GM23338 (cell line): ENCODE measurements at regions not wholly inside any gene's neighbourhood (a gene's known extent, or its start where the extent isn't known, plus 50 kb on each side); places are given as distances from the start of the nearest gene placed in this dataset.

Experiments used
- CREB1 ChIP-seq: fragments of 250-450 bp; sonication (Bioruptor Pico); IDR thresholded peaks from 2 replicates; pipeline ENCODE4 v1.5.0; 2020; ENCODE audit warnings: low read depth, mild to moderate bottlenecking, moderate library complexity
- CTCF ChIP-seq, 2 experiments: fragments of 200-600 bp in 1 of 2; sonication (generic) in 1 of 2; conservative IDR thresholded peaks; 2 replicates each; pipeline versions ENCODE4 v1.5.1 to v1.6.1; 2016 to 2017; ENCODE audit warnings: antibody characterized with exemption in 2 of 2, low read depth in 2 of 2, mild to moderate bottlenecking in 2 of 2, moderate library complexity in 1 of 2
- ETS1 ChIP-seq: IDR thresholded peaks from 2 replicates; pipeline ENCODE4 v1.6.1; 2016; ENCODE audit warnings: antibody characterized with exemption
- EZH2 ChIP-seq: fragments of 200-600 bp; sonication (generic); IDR thresholded peaks from one replicate; pipeline ENCODE4 v1.8.0; 2017; ENCODE audit warnings: antibody characterized with exemption, mild to moderate bottlenecking, low read depth; ENCODE audit not compliant: unreplicated experiment
- EZH2phosphoT487 ChIP-seq: fragments of 200-600 bp; sonication (generic); IDR thresholded peaks from one replicate; pipeline ENCODE4 v1.8.1; 2018; ENCODE audit warnings: antibody characterized with exemption; ENCODE audit not compliant: unreplicated experiment
- JUNB ChIP-seq: IDR thresholded peaks from one replicate; pipeline ENCODE4 v1.6.1; 2016; ENCODE audit warnings: antibody characterized with exemption; ENCODE audit not compliant: unreplicated experiment
- NANOG ChIP-seq: IDR thresholded peaks from 2 replicates; pipeline ENCODE4 v1.6.1; 2016; ENCODE audit warnings: antibody characterized with exemption, borderline replicate concordance
- POLR2AphosphoS5 ChIP-seq: IDR thresholded peaks from 2 replicates; pipeline ENCODE4 v1.6.1; 2016; ENCODE audit warnings: antibody characterized with exemption, low read depth
- REST ChIP-seq: IDR thresholded peaks from one replicate; pipeline ENCODE4 v1.6.1; 2018; ENCODE audit warnings: antibody characterized with exemption; ENCODE audit not compliant: unreplicated experiment
- STAT1 ChIP-seq: IDR thresholded peaks from one replicate; pipeline ENCODE4 v1.6.1; 2016; ENCODE audit warnings: antibody characterized with exemption; ENCODE audit not compliant: unreplicated experiment

GRCh38 chr4:119804404-119804803, 175.8 kb upstream of the PDE5A start:
- TF ChIP-seq CTCF (conservative IDR thresholded peaks at IDR 0.05; ENCODE audit: low read depth in 2 of 2) (no peak), EZH2 (no peak), EZH2phosphoT487 (no peak), JUNB (no peak), POLR2AphosphoS5 (no peak), ETS1 (no peak), STAT1 (no peak), REST (no peak), CREB1 (CRISPR knock-in tag) (no peak), NANOG (no peak)
